HG03378 (cell line): ENCODE measurements at regions not wholly inside any gene's neighbourhood (a gene's known extent, or its start where the extent isn't known, plus 50 kb on each side); places are given as distances from the start of the nearest gene placed in this dataset.

Source experiments
- ATAC-seq: cut with Tn5 transposase; IDR thresholded peaks from one replicate; pipeline ENCODE4 v1.9.1; 2021; ENCODE audit warnings: mild to moderate bottlenecking, moderate library complexity; ENCODE audit not compliant: unreplicated experiment

- no peak for ATAC-seq
Observed at GRCh38 chrX:69279234-69279633, 114.0 kb upstream of the PJA1 start.

GRCh38 chrX:69278031-69278687, 112.9 kb upstream of the PJA1 start:
- no peak for ATAC-seq

- no peak for ATAC-seq
Observed at GRCh38 chrX:69277369-69277990, 112.2 kb upstream of the PJA1 start.

- ATAC-seq = no peak
Observed at GRCh38 chrX:69268611-69269010, 103.4 kb upstream of the PJA1 start.

DNA sequence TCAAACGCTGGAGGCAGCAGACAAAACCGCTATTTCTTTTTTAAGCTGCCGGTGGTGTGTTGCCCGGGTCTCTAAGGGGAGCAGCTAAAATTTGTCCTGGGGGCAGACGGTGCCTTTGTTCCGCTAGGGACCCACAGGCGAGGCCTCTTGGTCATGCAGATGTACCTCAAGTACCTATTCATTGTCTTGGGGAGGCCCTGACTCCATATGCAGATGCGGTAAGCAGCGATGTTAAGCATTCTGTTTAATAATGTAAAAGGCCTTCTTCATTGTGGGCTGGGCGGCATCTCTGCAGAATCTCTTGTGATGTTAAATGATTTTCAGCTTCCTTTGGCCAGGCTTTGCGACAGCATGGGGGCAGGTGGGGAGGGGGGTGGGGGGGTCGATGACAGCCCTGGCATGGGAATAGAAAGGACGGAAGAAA, 98.9 kb upstream of the PJA1 start:
- ATAC-seq = no peak

- no peak for ATAC-seq
Observed at GRCh38 chrX:69263251-69263820, 98.1 kb upstream of the PJA1 start.

DNA sequence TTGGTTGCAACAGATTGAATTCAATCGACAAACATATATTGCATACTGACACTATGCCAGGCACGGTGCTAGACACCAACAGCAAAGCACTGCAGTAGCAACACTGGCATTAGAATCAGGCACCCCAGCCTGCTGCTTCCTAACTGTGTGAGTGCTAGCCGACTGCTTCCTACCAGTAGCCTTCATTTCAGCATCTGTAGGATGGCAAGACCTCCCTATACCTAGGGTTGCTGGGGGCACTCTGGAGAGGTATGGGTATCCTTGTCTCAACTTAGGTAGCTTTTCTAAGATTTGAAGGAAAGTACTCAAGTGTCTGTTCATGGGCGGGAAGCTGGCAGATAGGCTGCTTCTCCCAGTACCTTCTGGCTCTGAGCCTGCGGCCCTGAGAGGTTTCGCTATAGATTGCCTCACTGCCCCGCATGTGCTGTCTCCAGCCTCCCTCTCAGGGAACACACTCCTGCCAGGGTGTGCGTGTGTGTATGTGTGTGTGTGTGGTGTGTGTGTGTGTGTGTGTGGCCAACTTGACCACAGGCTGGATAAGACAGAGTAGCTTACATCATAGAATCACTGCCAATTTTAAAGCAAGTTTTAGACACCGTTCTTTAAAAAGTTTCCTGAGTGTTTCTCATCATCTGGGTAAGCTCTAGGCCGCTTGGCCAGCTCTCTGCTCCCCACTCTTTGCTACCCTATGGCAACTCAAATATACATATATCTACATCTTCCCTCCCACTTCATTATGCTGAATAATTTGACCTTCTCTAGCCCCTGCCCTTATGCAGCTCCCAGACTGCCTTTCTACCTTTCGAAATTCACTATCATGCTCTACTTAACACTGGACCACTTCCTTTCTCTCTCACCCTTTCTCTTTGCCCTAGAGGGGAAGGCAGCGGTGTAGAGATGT, 97.0 kb upstream of the PJA1 start:
- no peak for ATAC-seq

- ATAC-seq = no peak
Observed at GRCh38 chrX:69260169-69260568, 94.9 kb upstream of the PJA1 start.

DNA sequence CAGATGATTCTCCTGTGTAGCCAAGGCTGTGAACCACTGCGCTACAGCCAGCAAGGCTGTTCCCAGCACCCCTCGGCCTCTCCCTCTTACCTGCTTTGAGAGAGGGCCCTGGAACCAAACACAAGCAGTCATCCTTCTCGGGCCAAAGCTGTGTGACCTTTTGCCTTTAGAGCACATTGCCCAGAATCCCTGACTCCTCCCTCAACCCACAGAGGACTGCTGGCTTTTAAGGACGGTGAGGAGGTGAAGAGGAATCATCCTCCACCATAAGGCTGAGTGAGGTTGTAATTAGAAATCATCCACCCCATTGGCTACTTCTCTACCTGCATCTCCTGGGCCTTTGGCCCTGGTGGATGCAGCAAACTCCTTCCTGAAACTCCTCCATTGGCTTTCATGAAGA, 93.6 kb upstream of the PJA1 start:
- no peak for ATAC-seq

DNA sequence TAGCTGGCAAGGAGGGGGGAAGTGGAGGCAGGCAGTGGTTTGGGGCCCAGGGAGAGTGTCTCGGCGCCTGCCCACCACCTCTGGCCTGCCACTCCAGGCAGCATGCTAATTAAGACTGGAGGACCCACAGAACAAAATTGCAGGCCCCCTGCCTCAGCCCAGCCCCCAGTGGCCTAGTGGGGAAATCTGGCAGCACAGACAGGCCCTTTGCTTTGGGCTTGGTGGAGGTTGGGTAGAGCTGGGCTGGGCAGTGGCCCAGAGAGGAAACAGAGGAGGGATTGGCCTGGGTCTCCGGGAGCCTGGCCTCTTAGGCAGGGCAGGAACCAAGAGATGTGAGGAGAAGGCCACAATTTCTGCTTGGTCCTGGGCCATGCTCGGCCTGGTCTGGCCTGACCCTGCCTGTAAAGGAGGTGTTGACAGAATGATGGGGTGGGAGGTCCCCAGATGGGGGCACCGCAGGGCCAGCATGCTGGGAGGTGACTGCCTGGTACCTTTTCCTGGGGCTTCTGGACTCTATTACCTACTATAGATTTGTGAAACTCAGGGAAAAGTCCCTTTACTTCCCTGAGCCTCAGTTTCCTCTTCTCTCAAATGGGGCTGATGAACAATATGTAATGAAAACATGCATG, 92.4 kb upstream of the PJA1 start:
- ATAC-seq = no peak

DNA sequence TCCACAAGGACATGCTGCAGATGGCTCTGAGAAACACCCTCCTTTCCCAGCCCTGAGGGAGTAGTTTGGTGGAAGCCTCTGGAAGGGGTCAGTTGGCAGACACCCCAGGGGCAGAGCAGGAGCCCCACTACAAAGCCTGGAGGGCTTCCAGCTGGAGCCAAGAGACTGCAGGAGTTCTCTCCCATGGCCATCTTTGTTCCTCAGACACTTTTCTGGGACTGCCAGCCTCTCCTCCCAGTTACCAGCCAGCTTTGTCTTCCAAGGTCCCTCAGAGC, 91.0 kb upstream of the PJA1 start:
- ATAC-seq = no peak

DNA sequence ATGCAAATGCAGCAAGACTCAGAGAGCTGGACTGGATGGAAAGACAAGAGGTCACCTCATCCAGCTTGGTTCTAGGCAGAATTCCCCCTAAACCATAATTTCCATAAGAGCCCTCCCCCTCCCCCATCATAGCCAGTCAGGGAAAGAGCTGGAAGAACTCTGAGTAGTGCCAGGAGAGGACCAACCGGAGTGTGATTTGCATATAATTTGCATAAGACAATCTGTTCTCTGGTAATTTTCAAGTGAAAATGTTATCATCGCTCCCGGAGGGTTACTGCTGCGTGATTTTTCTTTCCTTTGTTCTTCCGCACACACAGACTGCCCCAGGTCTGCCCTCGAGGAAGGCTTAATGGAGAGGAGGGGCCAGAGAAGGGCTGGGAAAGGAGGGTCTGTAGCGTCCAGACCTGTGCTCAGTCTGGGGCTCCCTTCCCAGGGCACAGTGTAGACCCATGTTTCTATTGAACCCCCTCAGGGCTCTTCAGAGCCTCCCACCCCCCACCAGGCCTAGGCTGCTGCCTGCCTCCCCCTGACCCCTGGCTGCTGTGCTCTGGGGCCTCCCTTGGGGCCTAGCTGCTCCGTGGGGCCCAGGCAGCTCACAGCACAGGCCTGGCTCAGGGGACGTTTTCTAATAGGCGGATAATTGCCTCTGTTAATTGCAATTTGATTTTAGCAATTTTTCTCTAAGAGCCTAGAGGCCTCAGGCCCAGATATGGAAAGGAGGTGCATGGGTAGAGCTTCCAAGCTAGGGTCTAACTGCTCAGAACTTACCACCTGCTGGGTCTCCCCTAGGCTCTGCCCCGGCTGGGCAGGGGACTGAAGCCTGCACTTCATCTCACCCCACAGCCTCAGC, 90.4 kb upstream of the PJA1 start:
- ATAC-seq = no peak

GRCh38 chrX:69253821-69254220, 88.6 kb upstream of the PJA1 start:
- no peak for ATAC-seq

- ATAC-seq = no peak
Observed at GRCh38 chrX:69243276-69243675, 78.0 kb upstream of the PJA1 start.

DNA sequence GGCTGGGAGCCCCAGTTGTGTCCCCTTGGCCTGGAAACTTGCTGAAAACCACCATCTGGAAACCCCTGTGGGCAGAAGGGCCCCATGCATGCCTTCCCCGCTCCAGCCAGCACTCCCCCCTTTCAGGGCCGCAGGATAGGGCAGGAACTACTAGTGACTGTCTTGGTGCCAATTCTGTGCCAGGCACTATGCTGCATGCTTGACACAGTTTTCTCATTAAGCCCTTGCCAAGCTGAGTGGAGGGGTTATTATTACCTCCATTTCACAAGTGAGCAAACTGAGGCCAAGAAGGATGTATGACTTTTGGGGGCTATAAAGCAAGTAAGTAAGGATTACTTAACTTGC, 73.6 kb upstream of the PJA1 start:
- ATAC-seq = no peak

DNA sequence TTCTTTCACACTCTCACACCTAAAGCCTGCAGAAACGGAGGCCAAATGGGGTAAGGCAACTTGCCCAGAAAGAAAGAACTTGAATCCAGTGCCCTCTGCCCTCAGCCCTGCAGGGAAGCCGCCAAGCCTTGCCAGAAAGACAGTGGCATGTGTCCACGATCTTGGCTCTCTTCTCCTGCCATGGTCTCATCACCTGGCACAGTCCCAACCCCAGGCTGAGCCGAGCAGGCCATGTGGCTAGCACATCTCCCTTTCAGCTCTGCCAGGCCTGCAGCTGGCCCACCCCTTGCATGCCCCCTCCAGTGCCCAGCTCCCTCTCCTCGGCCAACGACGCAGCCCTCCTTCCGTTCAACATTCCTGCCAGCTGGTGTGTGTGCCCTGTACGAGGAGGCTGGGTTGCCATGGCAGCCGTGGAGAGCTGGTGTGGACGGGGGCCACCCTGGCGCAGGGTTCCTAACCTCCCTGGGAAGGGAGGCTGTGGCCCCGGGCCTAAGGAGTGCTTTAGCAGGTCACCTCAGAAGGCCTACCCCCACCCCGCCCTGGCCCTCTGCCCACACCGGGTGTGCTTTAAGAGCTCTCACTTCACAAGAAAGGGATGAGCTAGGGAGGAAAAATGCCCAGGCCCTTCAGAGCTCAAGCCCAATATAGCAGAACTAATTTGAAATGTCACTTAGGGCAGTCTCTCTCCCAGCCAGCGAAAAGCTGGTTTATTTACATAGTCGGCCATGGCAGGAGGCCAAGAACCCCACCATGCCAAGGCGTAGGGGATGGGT, 73.0 kb upstream of the PJA1 start:
- no peak for ATAC-seq

GRCh38 chrX:69237236-69237635, 72.0 kb upstream of the PJA1 start:
- no peak for ATAC-seq

GRCh38 chrX:69236641-69237040, 71.4 kb upstream of the PJA1 start:
- no peak for ATAC-seq

DNA sequence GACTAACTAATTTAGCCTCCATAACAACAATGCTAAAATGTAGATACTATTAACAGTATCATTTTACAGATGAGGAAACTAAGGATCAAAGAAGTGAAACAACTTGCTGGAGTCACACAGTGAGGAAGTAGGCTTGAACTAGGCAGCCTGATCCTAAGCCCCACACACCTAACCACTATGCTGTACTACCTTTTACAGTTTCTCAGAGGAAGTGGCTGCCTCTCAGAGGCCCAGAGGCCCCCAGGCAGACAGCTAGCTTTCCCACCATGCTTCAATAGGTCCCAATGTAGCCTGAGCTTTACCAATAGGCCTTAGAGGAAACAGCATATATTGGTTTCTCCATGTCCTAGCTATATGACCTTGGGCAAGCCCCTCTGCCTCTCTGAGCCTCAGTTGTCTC, 69.4 kb upstream of the PJA1 start:
- ATAC-seq = no peak

GRCh38 chrX:69232945-69233344, 67.7 kb upstream of the PJA1 start:
- ATAC-seq = no peak
